ENCODE measurements at regions not wholly inside any gene's neighbourhood (a gene's known extent, or its start where the extent isn't known, plus 50 kb on each side); places are given as distances from the start of the nearest gene placed in this dataset.

DNA sequence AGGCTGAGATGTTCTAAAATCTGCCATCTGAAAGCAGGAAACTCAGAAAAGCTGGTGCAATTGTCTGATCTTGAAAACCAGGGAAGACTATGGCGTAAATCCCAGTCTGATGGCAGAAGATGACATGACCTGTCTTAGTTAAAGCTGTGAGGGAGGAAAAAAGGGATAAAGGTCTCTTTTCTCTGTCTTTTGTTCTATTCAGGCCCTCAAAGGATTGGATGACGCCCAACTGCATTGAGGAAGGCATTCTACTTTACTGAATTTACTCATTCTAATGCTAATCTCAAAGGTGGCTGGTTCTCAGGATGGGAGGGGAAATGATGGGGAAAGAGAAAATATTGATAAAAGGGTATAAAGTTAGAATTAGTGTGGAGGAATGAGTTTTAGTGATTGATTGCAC lies 312.8 kb upstream of the CTNND2 start:
- TF ChIP-seq, protein P1, sequence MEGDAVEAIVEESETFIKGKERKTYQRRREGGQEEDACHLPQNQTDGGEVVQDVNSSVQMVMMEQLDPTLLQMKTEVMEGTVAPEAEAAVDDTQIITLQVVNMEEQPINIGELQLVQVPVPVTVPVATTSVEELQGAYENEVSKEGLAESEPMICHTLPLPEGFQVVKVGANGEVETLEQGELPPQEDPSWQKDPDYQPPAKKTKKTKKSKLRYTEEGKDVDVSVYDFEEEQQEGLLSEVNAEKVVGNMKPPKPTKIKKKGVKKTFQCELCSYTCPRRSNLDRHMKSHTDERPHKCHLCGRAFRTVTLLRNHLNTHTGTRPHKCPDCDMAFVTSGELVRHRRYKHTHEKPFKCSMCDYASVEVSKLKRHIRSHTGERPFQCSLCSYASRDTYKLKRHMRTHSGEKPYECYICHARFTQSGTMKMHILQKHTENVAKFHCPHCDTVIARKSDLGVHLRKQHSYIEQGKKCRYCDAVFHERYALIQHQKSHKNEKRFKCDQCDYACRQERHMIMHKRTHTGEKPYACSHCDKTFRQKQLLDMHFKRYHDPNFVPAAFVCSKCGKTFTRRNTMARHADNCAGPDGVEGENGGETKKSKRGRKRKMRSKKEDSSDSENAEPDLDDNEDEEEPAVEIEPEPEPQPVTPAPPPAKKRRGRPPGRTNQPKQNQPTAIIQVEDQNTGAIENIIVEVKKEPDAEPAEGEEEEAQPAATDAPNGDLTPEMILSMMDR (conservative IDR thresholded peaks at IDR 0.05; ENCODE audit: low read depth in 2 of 2): no peak
- TF ChIP-seq, protein P2, sequence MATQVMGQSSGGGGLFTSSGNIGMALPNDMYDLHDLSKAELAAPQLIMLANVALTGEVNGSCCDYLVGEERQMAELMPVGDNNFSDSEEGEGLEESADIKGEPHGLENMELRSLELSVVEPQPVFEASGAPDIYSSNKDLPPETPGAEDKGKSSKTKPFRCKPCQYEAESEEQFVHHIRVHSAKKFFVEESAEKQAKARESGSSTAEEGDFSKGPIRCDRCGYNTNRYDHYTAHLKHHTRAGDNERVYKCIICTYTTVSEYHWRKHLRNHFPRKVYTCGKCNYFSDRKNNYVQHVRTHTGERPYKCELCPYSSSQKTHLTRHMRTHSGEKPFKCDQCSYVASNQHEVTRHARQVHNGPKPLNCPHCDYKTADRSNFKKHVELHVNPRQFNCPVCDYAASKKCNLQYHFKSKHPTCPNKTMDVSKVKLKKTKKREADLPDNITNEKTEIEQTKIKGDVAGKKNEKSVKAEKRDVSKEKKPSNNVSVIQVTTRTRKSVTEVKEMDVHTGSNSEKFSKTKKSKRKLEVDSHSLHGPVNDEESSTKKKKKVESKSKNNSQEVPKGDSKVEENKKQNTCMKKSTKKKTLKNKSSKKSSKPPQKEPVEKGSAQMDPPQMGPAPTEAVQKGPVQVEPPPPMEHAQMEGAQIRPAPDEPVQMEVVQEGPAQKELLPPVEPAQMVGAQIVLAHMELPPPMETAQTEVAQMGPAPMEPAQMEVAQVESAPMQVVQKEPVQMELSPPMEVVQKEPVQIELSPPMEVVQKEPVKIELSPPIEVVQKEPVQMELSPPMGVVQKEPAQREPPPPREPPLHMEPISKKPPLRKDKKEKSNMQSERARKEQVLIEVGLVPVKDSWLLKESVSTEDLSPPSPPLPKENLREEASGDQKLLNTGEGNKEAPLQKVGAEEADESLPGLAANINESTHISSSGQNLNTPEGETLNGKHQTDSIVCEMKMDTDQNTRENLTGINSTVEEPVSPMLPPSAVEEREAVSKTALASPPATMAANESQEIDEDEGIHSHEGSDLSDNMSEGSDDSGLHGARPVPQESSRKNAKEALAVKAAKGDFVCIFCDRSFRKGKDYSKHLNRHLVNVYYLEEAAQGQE (IDR thresholded peaks at IDR 0.05; ENCODE audit: unreplicated experiment): no peak
- TF ChIP-seq JUNB (IDR thresholded peaks at IDR 0.05; ENCODE audit: unreplicated experiment) (no peak), EZH2phosphoT487 (IDR thresholded peaks at IDR 0.05; ENCODE audit: unreplicated experiment) (no peak)

Data from GM23338 (cell line).